Body of pancreas (tissue), 4 donors: ENCODE measurements at regions not wholly inside any gene's neighbourhood (a gene's known extent, or its start where the extent isn't known, plus 50 kb on each side); places are given as distances from the start of the nearest gene placed in this dataset.

ENCODE experiments used
- POLR2A ChIP-seq, 3 donors: fragments of 450-650 bp; IDR thresholded peaks; one replicate each; pipeline ENCODE4 v1.6.1; 2016; ENCODE audit warnings: antibody characterized with exemption in 3 of 3, mild to moderate bottlenecking in 2 of 3
- TF ChIP-seq, protein P1 (sequence below), 7 experiments: fragments of 450-650 bp in 4 of 7; fragments of 200-600 bp in 3 of 7; sonication (generic) in 3 of 7; IDR thresholded peaks; one replicate each; pipeline ENCODE4 v1.5.1; 2016 to 2019; ENCODE audit warnings: antibody characterized with exemption in 7 of 7

DNA sequence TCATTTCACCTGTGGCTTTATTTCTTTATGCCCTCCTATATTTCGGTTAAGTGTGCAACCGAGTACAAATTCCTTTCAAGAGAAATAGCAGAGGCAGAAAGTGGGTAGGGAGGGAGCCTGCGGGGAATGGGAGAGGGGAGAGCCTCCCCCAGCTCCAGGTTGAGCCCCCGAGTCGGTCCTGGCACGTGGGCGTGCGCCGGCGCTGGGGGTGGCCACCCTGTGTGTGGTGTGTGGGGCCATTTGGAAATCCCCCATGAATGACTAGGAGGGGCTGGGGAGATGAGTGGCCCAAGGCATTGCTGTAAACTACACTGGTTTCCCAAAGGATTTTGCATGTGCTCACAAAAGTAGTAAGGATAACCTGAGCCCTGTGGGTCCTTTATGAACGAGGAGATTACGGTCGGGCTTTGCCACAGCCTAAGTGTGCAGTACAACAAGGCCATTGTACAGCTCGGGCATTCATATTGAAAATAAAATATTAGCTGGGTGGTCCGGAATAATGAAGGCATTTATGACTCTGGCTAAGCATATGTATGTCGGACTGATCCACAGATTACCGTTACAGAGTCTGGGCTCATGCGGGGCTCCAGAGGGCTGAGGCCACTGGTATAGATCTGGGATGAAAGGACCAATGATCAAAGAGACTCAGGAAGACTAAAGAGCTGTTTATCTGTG lies 84.5 kb upstream of the RALGAPA2 start:
- TF ChIP-seq, protein P1, sequence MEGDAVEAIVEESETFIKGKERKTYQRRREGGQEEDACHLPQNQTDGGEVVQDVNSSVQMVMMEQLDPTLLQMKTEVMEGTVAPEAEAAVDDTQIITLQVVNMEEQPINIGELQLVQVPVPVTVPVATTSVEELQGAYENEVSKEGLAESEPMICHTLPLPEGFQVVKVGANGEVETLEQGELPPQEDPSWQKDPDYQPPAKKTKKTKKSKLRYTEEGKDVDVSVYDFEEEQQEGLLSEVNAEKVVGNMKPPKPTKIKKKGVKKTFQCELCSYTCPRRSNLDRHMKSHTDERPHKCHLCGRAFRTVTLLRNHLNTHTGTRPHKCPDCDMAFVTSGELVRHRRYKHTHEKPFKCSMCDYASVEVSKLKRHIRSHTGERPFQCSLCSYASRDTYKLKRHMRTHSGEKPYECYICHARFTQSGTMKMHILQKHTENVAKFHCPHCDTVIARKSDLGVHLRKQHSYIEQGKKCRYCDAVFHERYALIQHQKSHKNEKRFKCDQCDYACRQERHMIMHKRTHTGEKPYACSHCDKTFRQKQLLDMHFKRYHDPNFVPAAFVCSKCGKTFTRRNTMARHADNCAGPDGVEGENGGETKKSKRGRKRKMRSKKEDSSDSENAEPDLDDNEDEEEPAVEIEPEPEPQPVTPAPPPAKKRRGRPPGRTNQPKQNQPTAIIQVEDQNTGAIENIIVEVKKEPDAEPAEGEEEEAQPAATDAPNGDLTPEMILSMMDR (IDR thresholded peaks at IDR 0.05) = no peak
- no peak for TF ChIP-seq POLR2A (IDR thresholded peaks at IDR 0.05)
